ENCODE measurements at regions not wholly inside any gene's neighbourhood (a gene's known extent, or its start where the extent isn't known, plus 50 kb on each side); places are given as distances from the start of the nearest gene placed in this dataset.

DNA sequence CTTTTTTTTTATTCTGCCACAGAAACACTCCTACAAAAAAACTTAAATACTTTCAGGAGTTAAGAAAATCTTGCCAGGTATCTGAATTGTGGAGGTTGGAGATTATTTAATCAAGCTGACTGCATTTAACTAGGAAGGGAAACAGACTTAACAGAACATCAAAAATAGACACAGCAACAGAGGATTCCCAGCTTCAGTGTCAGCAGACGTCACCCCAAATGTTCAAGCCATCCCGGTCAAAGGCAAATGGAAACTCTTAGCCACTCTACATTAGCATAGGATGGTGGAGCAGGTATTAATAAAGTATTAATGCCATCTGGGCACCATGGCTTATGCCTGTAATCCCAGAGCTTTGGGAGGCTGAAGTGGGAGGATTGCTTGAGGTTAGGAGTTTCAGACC lies 139.7 kb upstream of the SVIL start:
- Histone ChIP-seq H3K27me3 (replicated peaks; ENCODE audit: insufficient read depth, low read depth, low read length, poor library complexity) (no peaks in the 10 kb centered on the region), H3K27ac (ENCODE audit: low read depth, low read length, poor library complexity, severe bottlenecking) (no peak overlapping the region), H3K9me3 (ENCODE audit: low read depth, low read length, poor library complexity, severe bottlenecking) (no peaks in the 10 kb centered on the region), H3K4me1 (ENCODE audit: insufficient read depth, low read length, poor library complexity, severe bottlenecking) (no peaks in the 10 kb centered on the region), H3K36me3 (ENCODE audit: insufficient read depth, low read length, poor library complexity, severe bottlenecking) (no peaks in the 10 kb centered on the region), H3K4me3 (ENCODE audit: low read depth, low read length, poor library complexity, severe bottlenecking) (no peak overlapping the region)
- intact Hi-C loops (cut with micrococcal nuclease; ENCODE audit: unreplicated experiment), result no loop called here
- ChIA-PET CTCF (no interaction called here), POLR2A (ENCODE audit: low non-redundant PET) (interaction anchor here (0.6 kb wide), 1 partner anchor 15 kb away, joined by 4 read pairs; no protein-coding TSS in a partner anchor)
- no TSS peak for BruUV-seq (replicated peaks)
- DNase-seq (ENCODE audit: low spot score), result no peak
- TF ChIP-seq CTCF (conservative IDR thresholded peaks at IDR 0.05; ENCODE audit: low read depth, low read length), result no peak
- TF ChIP-seq EZH2 (IDR thresholded peaks at IDR 0.05; ENCODE audit: borderline replicate concordance, low read depth, low read length, poor library complexity, severe bottlenecking), result no peak

- TF ChIP-seq EZH2 (IDR thresholded peaks at IDR 0.05; ENCODE audit: borderline replicate concordance, low read depth, low read length, poor library complexity, severe bottlenecking), result no peak
- TF ChIP-seq CTCF (conservative IDR thresholded peaks at IDR 0.05; ENCODE audit: low read depth, low read length), result no peak
- Histone ChIP-seq H3K4me3 (ENCODE audit: low read depth, low read length, poor library complexity, severe bottlenecking) (no peak overlapping the region), H3K27ac (ENCODE audit: low read depth, low read length, poor library complexity, severe bottlenecking) (no peak overlapping the region), H3K27me3 (replicated peaks; ENCODE audit: insufficient read depth, low read depth, low read length, poor library complexity) (no peaks in the 10 kb centered on the region), H3K9me3 (ENCODE audit: low read depth, low read length, poor library complexity, severe bottlenecking) (no peaks in the 10 kb centered on the region), H3K36me3 (ENCODE audit: insufficient read depth, low read length, poor library complexity, severe bottlenecking) (no peaks in the 10 kb centered on the region), H3K4me1 (ENCODE audit: insufficient read depth, low read length, poor library complexity, severe bottlenecking) (no peaks in the 10 kb centered on the region)
- CTCF ChIA-PET, result no interaction called here
- intact Hi-C loops (cut with micrococcal nuclease; ENCODE audit: unreplicated experiment), result no loop called here
- no TSS peak for BruUV-seq (replicated peaks)
- DNase-seq (ENCODE audit: low spot score), result no peak
- POLR2A ChIA-PET (ENCODE audit: low non-redundant PET), result no interaction called here
Observed at GRCh38 chr10:29773675-29774091, 138.9 kb upstream of the SVIL start.

GRCh38 chr10:29772403-29772802 lies 137.6 kb upstream of the SVIL start:
- ChIA-PET CTCF (no interaction called here), POLR2A (ENCODE audit: low non-redundant PET) (no interaction called here)
- intact Hi-C loops (cut with micrococcal nuclease; ENCODE audit: unreplicated experiment), result no loop called here
- BruUV-seq (replicated peaks), result no TSS peak
- Histone ChIP-seq H3K9me3 (ENCODE audit: low read depth, low read length, poor library complexity, severe bottlenecking) (no peaks in the 10 kb centered on the region), H3K4me1 (ENCODE audit: insufficient read depth, low read length, poor library complexity, severe bottlenecking) (no peaks in the 10 kb centered on the region), H3K4me3 (ENCODE audit: low read depth, low read length, poor library complexity, severe bottlenecking) (no peak overlapping the region), H3K27ac (ENCODE audit: low read depth, low read length, poor library complexity, severe bottlenecking) (no peak overlapping the region), H3K36me3 (ENCODE audit: insufficient read depth, low read length, poor library complexity, severe bottlenecking) (no peaks in the 10 kb centered on the region), H3K27me3 (replicated peaks; ENCODE audit: insufficient read depth, low read depth, low read length, poor library complexity) (no peaks in the 10 kb centered on the region)
- TF ChIP-seq CTCF (conservative IDR thresholded peaks at IDR 0.05; ENCODE audit: low read depth, low read length), result no peak
- TF ChIP-seq EZH2 (IDR thresholded peaks at IDR 0.05; ENCODE audit: borderline replicate concordance, low read depth, low read length, poor library complexity, severe bottlenecking), result no peak
- DNase-seq (ENCODE audit: low spot score), result no peak

Measured in A673 (cell line).